ENCODE measurements at regions not wholly inside any gene's neighbourhood (a gene's known extent, or its start where the extent isn't known, plus 50 kb on each side); places are given as distances from the start of the nearest gene placed in this dataset.

DNA sequence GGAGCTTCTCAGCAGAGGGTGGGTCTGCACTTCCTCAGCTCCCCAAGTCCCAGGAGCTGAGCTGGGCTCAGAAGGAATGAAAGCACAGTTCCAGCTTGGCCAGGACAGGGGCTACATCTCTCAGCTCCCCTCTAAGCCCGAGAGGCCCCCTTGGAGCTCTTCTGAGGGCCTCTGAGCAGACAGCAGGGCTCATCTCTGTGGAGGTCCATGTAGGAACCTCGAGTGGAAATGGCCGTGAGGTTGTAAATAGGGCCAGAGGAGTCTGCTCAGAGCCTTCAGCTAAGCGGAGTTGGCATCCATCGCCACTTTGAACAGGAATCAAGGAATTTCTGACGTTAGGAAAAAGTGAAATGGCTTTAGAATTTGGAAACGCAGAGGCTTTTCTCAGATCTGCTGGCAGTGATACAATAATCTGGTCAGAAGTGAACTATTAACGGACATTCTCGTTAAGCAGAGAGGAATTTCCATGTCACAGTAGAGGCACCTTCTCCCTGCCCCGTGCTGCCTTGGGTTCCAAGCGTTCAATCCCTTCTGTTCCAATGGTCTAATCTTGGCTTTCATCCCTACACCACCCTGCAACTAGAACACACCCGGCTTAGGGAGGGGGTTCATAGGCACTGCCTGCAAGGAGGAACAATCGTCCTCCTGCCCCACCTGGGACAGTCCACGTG is 213.9 kb downstream of the NDUFA10 start:
- peak in 2 of 3 donors; percentile 25 to 40 for DNase-seq
- Histone ChIP-seq H3K36me3 (no peaks in the 10 kb centered on the region), H3K27me3 (no peaks in the 10 kb centered on the region), H3K9me3 (no peaks in the 10 kb centered on the region), H3K4me3 (no peak overlapping the region), H3K4me1 (peaks cover 0 to 10% (median 0%) of the 10 kb centered on the region in 4 donors), H3K27ac (peak overlapping the region in 1 of 4 donors; percentile 16)
- TF ChIP-seq, protein P1, sequence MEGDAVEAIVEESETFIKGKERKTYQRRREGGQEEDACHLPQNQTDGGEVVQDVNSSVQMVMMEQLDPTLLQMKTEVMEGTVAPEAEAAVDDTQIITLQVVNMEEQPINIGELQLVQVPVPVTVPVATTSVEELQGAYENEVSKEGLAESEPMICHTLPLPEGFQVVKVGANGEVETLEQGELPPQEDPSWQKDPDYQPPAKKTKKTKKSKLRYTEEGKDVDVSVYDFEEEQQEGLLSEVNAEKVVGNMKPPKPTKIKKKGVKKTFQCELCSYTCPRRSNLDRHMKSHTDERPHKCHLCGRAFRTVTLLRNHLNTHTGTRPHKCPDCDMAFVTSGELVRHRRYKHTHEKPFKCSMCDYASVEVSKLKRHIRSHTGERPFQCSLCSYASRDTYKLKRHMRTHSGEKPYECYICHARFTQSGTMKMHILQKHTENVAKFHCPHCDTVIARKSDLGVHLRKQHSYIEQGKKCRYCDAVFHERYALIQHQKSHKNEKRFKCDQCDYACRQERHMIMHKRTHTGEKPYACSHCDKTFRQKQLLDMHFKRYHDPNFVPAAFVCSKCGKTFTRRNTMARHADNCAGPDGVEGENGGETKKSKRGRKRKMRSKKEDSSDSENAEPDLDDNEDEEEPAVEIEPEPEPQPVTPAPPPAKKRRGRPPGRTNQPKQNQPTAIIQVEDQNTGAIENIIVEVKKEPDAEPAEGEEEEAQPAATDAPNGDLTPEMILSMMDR (IDR thresholded peaks at IDR 0.05): no peak
- TF ChIP-seq POLR2A (IDR thresholded peaks at IDR 0.05): no peak

- DNase-seq: peak in 2 of 3 donors; percentile 18 to 35
- no peak overlapping the region for H3K27ac ChIP-seq
- no peaks in the 10 kb centered on the region for H3K27me3 ChIP-seq
- no peaks in the 10 kb centered on the region for H3K9me3 ChIP-seq
- no peak overlapping the region for H3K4me3 ChIP-seq
- H3K36me3 ChIP-seq: no peaks in the 10 kb centered on the region
- peaks cover 0 to 8% (median 0%) of the 10 kb centered on the region in 4 donors for H3K4me1 ChIP-seq
- TF ChIP-seq POLR2A (IDR thresholded peaks at IDR 0.05): no peak
- TF ChIP-seq, protein P1 (IDR thresholded peaks at IDR 0.05): no peak
Measured at GRCh38 chr2:239809391-239809790, 215.8 kb downstream of the NDUFA10 start.

DNA sequence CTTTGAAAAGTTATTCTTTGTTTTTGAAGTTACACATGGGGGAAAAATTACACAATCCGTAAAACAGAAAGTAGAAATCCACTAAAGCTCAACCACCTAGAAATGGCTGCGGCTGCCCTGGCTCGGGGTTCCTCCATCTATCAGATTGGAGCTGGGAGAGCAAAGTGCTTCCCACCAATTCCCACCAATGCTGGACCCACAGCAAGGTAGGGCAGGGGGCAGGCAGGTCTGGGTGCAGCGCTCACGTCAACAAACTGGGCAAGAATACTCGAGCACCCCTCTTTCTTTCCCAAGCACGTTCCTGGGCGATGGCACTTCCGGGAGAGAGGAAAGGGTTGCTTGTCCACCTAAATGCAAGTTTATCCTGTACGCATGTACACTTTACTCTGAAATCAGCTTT is 217.6 kb downstream of the NDUFA10 start:
- Histone ChIP-seq H3K27ac (no peak overlapping the region), H3K4me3 (no peak overlapping the region), H3K4me1 (no peaks in the 10 kb centered on the region), H3K9me3 (no peaks in the 10 kb centered on the region), H3K36me3 (no peaks in the 10 kb centered on the region), H3K27me3 (no peaks in the 10 kb centered on the region)
- TF ChIP-seq POLR2A (IDR thresholded peaks at IDR 0.05): no peak
- TF ChIP-seq, protein P1 (IDR thresholded peaks at IDR 0.05): no peak
- DNase-seq: peak in 1 of 3 donors; percentile 29

- TF ChIP-seq POLR2A (IDR thresholded peaks at IDR 0.05): no peak
- TF ChIP-seq, protein P1 (IDR thresholded peaks at IDR 0.05): no peak
- Histone ChIP-seq H3K36me3 (no peaks in the 10 kb centered on the region), H3K27ac (no peak overlapping the region), H3K9me3 (no peaks in the 10 kb centered on the region), H3K4me1 (no peaks in the 10 kb centered on the region), H3K4me3 (no peak overlapping the region), H3K27me3 (no peaks in the 10 kb centered on the region)
- DNase-seq: peak in 2 of 3 donors; percentile 15 to 25
Measured at GRCh38 chr2:239806758-239807434, 218.2 kb downstream of the NDUFA10 start.

DNA sequence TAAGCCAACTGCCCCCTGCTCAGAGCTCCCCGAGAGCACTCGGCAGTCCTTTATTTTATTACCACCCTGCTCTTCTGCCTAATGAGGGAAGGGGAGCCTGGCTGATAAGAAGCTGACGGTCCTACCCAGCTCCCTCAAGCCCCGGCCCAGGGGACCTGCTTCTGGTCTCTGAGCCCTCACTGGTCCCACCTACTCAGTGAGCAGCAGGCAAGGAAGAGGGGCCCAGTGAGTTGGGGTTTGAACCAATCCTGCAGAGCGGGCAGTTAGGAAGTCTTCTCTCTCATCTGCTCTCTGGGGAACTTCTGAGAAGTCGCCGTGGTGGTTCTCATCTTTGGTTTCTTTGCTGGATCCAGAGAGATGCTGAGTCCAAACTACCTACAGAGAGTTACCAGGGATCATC is 218.9 kb downstream of the NDUFA10 start:
- H3K4me1 ChIP-seq: no peaks in the 10 kb centered on the region
- peak in 1 of 3 donors; percentile 36 for DNase-seq
- H3K4me3 ChIP-seq: no peak overlapping the region
- no peak overlapping the region for H3K27ac ChIP-seq
- TF ChIP-seq, protein P1 (IDR thresholded peaks at IDR 0.05): no peak
- TF ChIP-seq POLR2A (IDR thresholded peaks at IDR 0.05): no peak
- no peaks in the 10 kb centered on the region for H3K27me3 ChIP-seq
- no peaks in the 10 kb centered on the region for H3K36me3 ChIP-seq
- H3K9me3 ChIP-seq: no peaks in the 10 kb centered on the region
